H9 (cell line): ENCODE measurements at regions not wholly inside any gene's neighbourhood (a gene's known extent, or its start where the extent isn't known, plus 50 kb on each side); places are given as distances from the start of the nearest gene placed in this dataset.

Experiments
- DNase-seq: peaks from one replicate; pipeline ENCODE4 v3.0.0-alpha.2; 2017
- H2AFZ ChIP-seq: one replicate; pipeline ENCODE4 v1.6.1; 2013; ENCODE audit warnings: mild to moderate bottlenecking, low read length, control low read depth, moderate library complexity
- H2AK5ac ChIP-seq: 2 replicates; pipeline ENCODE4 v1.6.1; 2013; ENCODE audit warnings: low read length, control low read depth, mixed read lengths; ENCODE audit not compliant: insufficient read length
- H2BK120ac ChIP-seq: one replicate; pipeline ENCODE4 v1.6.1; 2013; ENCODE audit warnings: low read depth, mild to moderate bottlenecking, low read length, control low read depth, inconsistent platforms; ENCODE audit not compliant: poor library complexity, severe bottlenecking
- H2BK12ac ChIP-seq: 2 replicates; pipeline ENCODE4 v1.6.1; 2013; ENCODE audit warnings: low read length, control low read depth, mixed read lengths, low read depth; ENCODE audit not compliant: insufficient read length
- H2BK15ac ChIP-seq: 2 replicates; pipeline ENCODE4 v1.6.1; 2013; ENCODE audit warnings: low read depth, low read length, control low read depth
- H2BK20ac ChIP-seq: one replicate; pipeline ENCODE4 v1.6.1; 2013; ENCODE audit warnings: low read depth, mild to moderate bottlenecking, low read length, control low read depth, inconsistent platforms; ENCODE audit not compliant: poor library complexity, severe bottlenecking
- H2BK5ac ChIP-seq: 2 replicates; pipeline ENCODE4 v1.6.1; 2013; ENCODE audit warnings: low read length, control low read depth, mixed read lengths; ENCODE audit not compliant: insufficient read length
- H3K14ac ChIP-seq: 2 replicates; pipeline ENCODE4 v1.6.1; 2013; ENCODE audit warnings: low read length, control low read depth; ENCODE audit not compliant: insufficient read depth
- H3K18ac ChIP-seq: 2 replicates; pipeline ENCODE4 v1.6.1; 2013; ENCODE audit warnings: low read depth, mild to moderate bottlenecking, mixed read lengths, low read length, control low read depth; ENCODE audit not compliant: insufficient read length
- H3K23ac ChIP-seq: 2 replicates; pipeline ENCODE4 v1.6.1; 2013; ENCODE audit warnings: low read length, control low read depth, mixed read lengths, low read depth; ENCODE audit not compliant: insufficient read length
- H3K23me2 ChIP-seq: 2 replicates; pipeline ENCODE4 v1.6.1; 2013; ENCODE audit warnings: low read depth, mild to moderate bottlenecking, mixed read lengths, low read length, control low read depth; ENCODE audit not compliant: insufficient read length, poor library complexity, severe bottlenecking
- H3K27ac ChIP-seq: 2 replicates; pipeline ENCODE4 v1.5.1; 2013; ENCODE audit warnings: low read length, control low read depth, mixed read lengths, low read depth; ENCODE audit not compliant: insufficient read length
- H3K27me3 ChIP-seq: 2 replicates; pipeline ENCODE4 v1.6.1; 2013; ENCODE audit warnings: low read length, control low read depth, inconsistent platforms; ENCODE audit not compliant: insufficient read depth
- H3K4ac ChIP-seq: 2 replicates; pipeline ENCODE4 v1.6.1; 2013; ENCODE audit warnings: low read depth, mild to moderate bottlenecking, control low read depth, inconsistent platforms, low read length, moderate library complexity
- H3K4me1 ChIP-seq: 2 replicates; pipeline ENCODE4 v1.6.1; 2013; ENCODE audit warnings: low read length, control low read depth, inconsistent platforms; ENCODE audit not compliant: insufficient read depth
- H3K4me2 ChIP-seq: 2 replicates; pipeline ENCODE4 v1.6.1; 2013; ENCODE audit warnings: low read length, control low read depth, mixed read lengths; ENCODE audit not compliant: insufficient read length, insufficient read depth
- H3K56ac ChIP-seq: 2 replicates; pipeline ENCODE4 v1.6.1; 2013; ENCODE audit warnings: low read depth, mild to moderate bottlenecking, mixed read lengths, low read length, control low read depth; ENCODE audit not compliant: insufficient read length
- H3K79me1 ChIP-seq: 2 replicates; pipeline ENCODE4 v1.6.1; 2013; ENCODE audit warnings: low read depth, mild to moderate bottlenecking, moderate library complexity, low read length, control low read depth, inconsistent platforms; ENCODE audit not compliant: insufficient read depth, poor library complexity, severe bottlenecking
- H3K79me2 ChIP-seq: 2 replicates; pipeline ENCODE4 v1.6.1; 2013; ENCODE audit warnings: low read length, control low read depth, inconsistent platforms; ENCODE audit not compliant: insufficient read depth
- H3K9ac ChIP-seq: 2 replicates; pipeline ENCODE4 v1.6.1; 2013; ENCODE audit warnings: low read length, control low read depth, mixed read lengths; ENCODE audit not compliant: insufficient read length; ENCODE audit errors: extremely low read depth
- H3K9me3 ChIP-seq: one replicate; pipeline ENCODE4 v1.6.1; 2013; ENCODE audit warnings: low read depth, low read length, inconsistent platforms; ENCODE audit not compliant: control insufficient read depth
- H3T11ph ChIP-seq: one replicate; pipeline ENCODE4 v1.6.1; 2013; ENCODE audit warnings: mild to moderate bottlenecking, low read length, control low read depth, inconsistent platforms
- H4K20me1 ChIP-seq: one replicate; pipeline ENCODE4 v1.6.1; 2013; ENCODE audit not compliant: control insufficient read depth, insufficient read length, insufficient read depth
- H4K5ac ChIP-seq: 2 replicates; pipeline ENCODE4 v1.6.1; 2013; ENCODE audit warnings: low read depth, mild to moderate bottlenecking, mixed read lengths, low read length, control low read depth; ENCODE audit not compliant: insufficient read length
- H4K8ac ChIP-seq: replicated peaks from 2 replicates; pipeline ENCODE4 v1.6.1; 2013; ENCODE audit warnings: low read length, control low read depth, mixed read lengths, low read depth; ENCODE audit not compliant: insufficient read length
- H4K91ac ChIP-seq: 2 replicates; pipeline ENCODE4 v1.6.1; 2013; ENCODE audit warnings: low read depth, mild to moderate bottlenecking, moderate library complexity, mixed read lengths, low read length, control low read depth; ENCODE audit not compliant: insufficient read length
- H3K27ac Mint-ChIP-seq, 3 experiments: 2 replicates in 2 of 3; 3 replicates in 1 of 3; pipeline ENCODE4 v1.8.0; 2020 to 2021; ENCODE audit warnings: mixed read lengths in 3 of 3, mild to moderate bottlenecking in 1 of 3, moderate library complexity in 1 of 3
- H3K27me3 Mint-ChIP-seq: 2 replicates; pipeline ENCODE4 v1.8.0; 2021; ENCODE audit warnings: low read depth, mild to moderate bottlenecking, moderate library complexity, mixed read lengths
- H3K36me3 Mint-ChIP-seq, 3 experiments: 2 replicates in 2 of 3; 3 replicates in 1 of 3; pipeline ENCODE4 v1.8.0; 2020 to 2021; ENCODE audit warnings: low read depth in 3 of 3, mixed read lengths in 3 of 3; ENCODE audit not compliant: insufficient read depth in 1 of 3
- H3K4me1 Mint-ChIP-seq, 2 experiments: 2 replicates each; pipeline ENCODE4 v1.8.0; 2020; ENCODE audit warnings: mixed read lengths in 2 of 2
- H3K4me3 Mint-ChIP-seq, 2 experiments: 2 replicates in 1 of 2; 3 replicates in 1 of 2; pipeline ENCODE4 v1.8.0; 2020 to 2021; ENCODE audit warnings: mild to moderate bottlenecking in 2 of 2, mixed read lengths in 2 of 2, moderate library complexity in 1 of 2
- H3K9me3 Mint-ChIP-seq, 2 experiments: 2 replicates in 1 of 2; 3 replicates in 1 of 2; pipeline ENCODE4 v1.8.0; 2020; ENCODE audit warnings: mild to moderate bottlenecking in 2 of 2, mixed read lengths in 2 of 2, moderate library complexity in 1 of 2
- WGBS: extraction: QIAGEN DNeasy Blood & Tissue Kit; methylation state at CpG from one replicate; pipeline ENCODE4 v1.1.7; 2013; ENCODE audit warnings: missing lambda C conversion rate, low lambda C conversion rate, mixed read lengths; ENCODE audit not compliant: insufficient read length; ENCODE audit errors: extremely low coverage; 5-methylcytosine and 5-hydroxymethylcytosine counted together
- TF ChIP-seq, protein P1 (sequence below): fragments of 200-600 bp; sonication (generic); conservative IDR thresholded peaks from 3 replicates; pipeline ENCODE4 v1.8.0; 2021; ENCODE audit warnings: antibody characterized with exemption, mild to moderate bottlenecking

DNA sequence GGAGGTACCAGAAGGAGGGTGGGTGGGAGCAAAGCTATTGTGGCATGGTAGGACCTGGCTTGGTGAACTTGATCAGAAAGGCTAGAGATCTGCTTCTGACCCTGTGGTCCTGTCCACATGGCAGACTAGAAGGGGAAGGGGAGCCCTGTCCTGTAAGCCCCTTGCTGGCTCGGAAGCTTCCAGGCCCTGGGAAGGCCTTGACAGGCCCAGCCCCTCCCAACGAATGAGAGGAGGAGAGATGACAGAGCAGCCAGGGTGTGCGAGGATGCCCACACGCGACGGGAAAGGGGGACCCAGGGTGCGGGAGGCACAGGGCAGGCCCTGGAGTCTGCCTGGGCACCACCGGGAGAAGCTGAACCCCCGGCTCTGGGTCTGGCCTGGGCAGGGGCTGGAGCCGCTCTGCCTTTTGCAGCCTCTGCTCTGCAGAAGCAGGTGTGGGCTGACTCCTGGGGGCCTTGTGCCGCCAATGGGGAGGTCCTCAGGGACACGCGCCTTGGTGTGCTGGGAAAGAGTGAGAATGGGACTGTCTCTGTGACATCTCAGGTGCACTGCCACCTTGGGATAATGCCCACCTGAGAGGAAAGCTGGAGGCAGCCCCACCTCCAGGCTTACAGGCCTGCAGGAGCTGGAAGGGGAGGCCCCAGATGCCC, 1447.5 kb downstream of the BRD1 start:
- Mint-ChIP-seq H3K27me3 (peaks cover 28% of the 10 kb centered on the region), H3K27ac (no peak overlapping the region; a peak in 1 of 7 replicates), H3K4me1 (peaks cover 27 to 31% of the 10 kb centered on the region in 2 experiments), H3K4me3 (no peak overlapping the region), H3K9me3 (peaks cover 5 to 10% of the 10 kb centered on the region in 2 experiments; a peak in 4 of 5 replicates), H3K36me3 (peaks cover 0 to 6% (median 0%) of the 10 kb centered on the region in 3 experiments; a peak in 1 of 7 replicates)
- Histone ChIP-seq H3K79me2 (no peaks in the 10 kb centered on the region), H3K18ac (no peak overlapping the region), H4K20me1 (no peaks in the 10 kb centered on the region), H2AFZ (no peak overlapping the region), H3K23ac (no peak overlapping the region), H2BK20ac (no peak overlapping the region), H2BK15ac (no peak overlapping the region), H3K4me1 (no peaks in the 10 kb centered on the region), H2BK5ac (no peak overlapping the region), H3K9ac (no peak overlapping the region), H3K4ac (no peak overlapping the region), H2BK120ac (no peak overlapping the region), H3K9me3 (no peaks in the 10 kb centered on the region), H3K27ac (no peak overlapping the region), H4K91ac (no peak overlapping the region), H3K56ac (no peak overlapping the region), H2BK12ac (no peak overlapping the region), H3K14ac (no peak overlapping the region), H3K79me1 (no peaks in the 10 kb centered on the region), H3K4me2 (no peak overlapping the region), H2AK5ac (no peak overlapping the region), H3K23me2 (no peaks in the 10 kb centered on the region), H4K5ac (no peak overlapping the region), H3T11ph (no peak overlapping the region), H4K8ac (no peak overlapping the region), H3K27me3 (no peaks in the 10 kb centered on the region; the same call in 1 of the 2 replicates)
- whole genome bisulfite sequencing = no CpG with 5 or more reads among the region's 13 CpGs
- TF ChIP-seq, protein P1, sequence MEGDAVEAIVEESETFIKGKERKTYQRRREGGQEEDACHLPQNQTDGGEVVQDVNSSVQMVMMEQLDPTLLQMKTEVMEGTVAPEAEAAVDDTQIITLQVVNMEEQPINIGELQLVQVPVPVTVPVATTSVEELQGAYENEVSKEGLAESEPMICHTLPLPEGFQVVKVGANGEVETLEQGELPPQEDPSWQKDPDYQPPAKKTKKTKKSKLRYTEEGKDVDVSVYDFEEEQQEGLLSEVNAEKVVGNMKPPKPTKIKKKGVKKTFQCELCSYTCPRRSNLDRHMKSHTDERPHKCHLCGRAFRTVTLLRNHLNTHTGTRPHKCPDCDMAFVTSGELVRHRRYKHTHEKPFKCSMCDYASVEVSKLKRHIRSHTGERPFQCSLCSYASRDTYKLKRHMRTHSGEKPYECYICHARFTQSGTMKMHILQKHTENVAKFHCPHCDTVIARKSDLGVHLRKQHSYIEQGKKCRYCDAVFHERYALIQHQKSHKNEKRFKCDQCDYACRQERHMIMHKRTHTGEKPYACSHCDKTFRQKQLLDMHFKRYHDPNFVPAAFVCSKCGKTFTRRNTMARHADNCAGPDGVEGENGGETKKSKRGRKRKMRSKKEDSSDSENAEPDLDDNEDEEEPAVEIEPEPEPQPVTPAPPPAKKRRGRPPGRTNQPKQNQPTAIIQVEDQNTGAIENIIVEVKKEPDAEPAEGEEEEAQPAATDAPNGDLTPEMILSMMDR = no peak
- DNase-seq = no peak
